Neural progenitor cell (in vitro differentiated cells): ENCODE measurements at regions not wholly inside any gene's neighbourhood (a gene's known extent, or its start where the extent isn't known, plus 50 kb on each side); places are given as distances from the start of the nearest gene placed in this dataset.

ENCODE experiments used
- DNase-seq: peaks from one replicate; pipeline ENCODE4 v3.0.0-alpha.2; 2016; ENCODE audit warnings: low spot score
- H2AFZ ChIP-seq: fragments of 200-600 bp; sonication (generic); replicated peaks from 2 replicates; pipeline ENCODE4 v1.6.1; 2016; ENCODE audit warnings: antibody characterized with exemption
- H3F3A ChIP-seq: fragments of 200-600 bp; sonication (generic); 2 replicates; pipeline ENCODE4 v1.6.1; 2016; ENCODE audit warnings: antibody characterized with exemption, low read depth
- H3K27ac ChIP-seq: fragments of 200-600 bp; sonication (generic); 2 replicates; pipeline ENCODE4 v1.5.1; 2016; ENCODE audit warnings: mild to moderate bottlenecking
- H3K27me3 ChIP-seq: fragments of 200-600 bp; sonication (generic); 2 replicates; pipeline ENCODE4 v1.6.1; 2016; ENCODE audit warnings: mild to moderate bottlenecking, moderate library complexity
- H3K36me3 ChIP-seq: fragments of 200-600 bp; sonication (generic); 2 replicates; pipeline ENCODE4 v1.5.1; 2016
- H3K4me1 ChIP-seq: fragments of 200-600 bp; sonication (generic); 2 replicates; pipeline ENCODE4 v1.6.1; 2016; ENCODE audit warnings: mixed run types
- H3K4me2 ChIP-seq: fragments of 200-600 bp; sonication (generic); 2 replicates; pipeline ENCODE4 v1.6.1; 2016
- H3K4me3 ChIP-seq: fragments of 200-600 bp; sonication (generic); 2 replicates; pipeline ENCODE4 v1.5.1; 2016
- H3K79me2 ChIP-seq: fragments of 200-600 bp; sonication (generic); 2 replicates; pipeline ENCODE4 v1.6.1; 2016; ENCODE audit warnings: low read depth
- H3K9ac ChIP-seq: fragments of 200-600 bp; sonication (generic); 2 replicates; pipeline ENCODE4 v1.6.1; 2016
- H3K9me3 ChIP-seq: fragments of 200-600 bp; sonication (generic); 2 replicates; pipeline ENCODE4 v1.5.1; 2016; ENCODE audit warnings: low read depth
- H4K20me1 ChIP-seq: fragments of 200-600 bp; sonication (generic); 2 replicates; pipeline ENCODE4 v1.6.1; 2016; ENCODE audit warnings: low read depth
- H3K27ac Mint-ChIP-seq: 3 replicates; pipeline ENCODE4 v1.8.0; 2021; ENCODE audit warnings: mixed read lengths
- H3K27me3 Mint-ChIP-seq: 2 replicates; pipeline ENCODE4 v1.8.0; 2022; ENCODE audit warnings: low read depth, mild to moderate bottlenecking, inconsistent platforms, moderate library complexity, mixed read lengths; ENCODE audit not compliant: insufficient read depth
- H3K36me3 Mint-ChIP-seq: 3 replicates; pipeline ENCODE4 v1.8.0; 2021; ENCODE audit warnings: mixed read lengths
- H3K4me1 Mint-ChIP-seq: 3 replicates; pipeline ENCODE4 v1.8.0; 2021; ENCODE audit warnings: mixed read lengths
- H3K4me3 Mint-ChIP-seq: 3 replicates; pipeline ENCODE4 v1.8.0; 2021; ENCODE audit warnings: mild to moderate bottlenecking, moderate library complexity, mixed read lengths
- H3K9me3 Mint-ChIP-seq: 3 replicates; pipeline ENCODE4 v1.8.0; 2020; ENCODE audit warnings: mixed read lengths
- CTCF ChIP-seq: fragments of 200-600 bp; sonication (generic); IDR thresholded peaks from 2 replicates; pipeline ENCODE4 v1.5.1; 2017; ENCODE audit warnings: antibody characterized with exemption, mild to moderate bottlenecking
- EZH2 ChIP-seq: fragments of 200-600 bp; sonication (generic); IDR thresholded peaks from 2 replicates; pipeline ENCODE4 v1.6.1; 2017; ENCODE audit warnings: antibody characterized with exemption, mild to moderate bottlenecking, moderate library complexity
- EZH2phosphoT487 ChIP-seq: fragments of 200-600 bp; sonication (generic); IDR thresholded peaks from 2 replicates; pipeline ENCODE4 v1.6.1; 2017; ENCODE audit warnings: antibody characterized with exemption

GRCh38 chr10:47143072-47143471, 156.9 kb upstream of the GDF10 start:
- Histone ChIP-seq H3K27me3 (no peaks in the 10 kb centered on the region), H2AFZ (no peak overlapping the region), H3K4me1 (no peaks in the 10 kb centered on the region), H3F3A (no peaks in the 10 kb centered on the region), H4K20me1 (no peaks in the 10 kb centered on the region), H3K9me3 (no peaks in the 10 kb centered on the region), H3K27ac (no peak overlapping the region), H3K9ac (no peak overlapping the region), H3K4me2 (no peak overlapping the region), H3K36me3 (no peaks in the 10 kb centered on the region), H3K79me2 (no peaks in the 10 kb centered on the region), H3K4me3 (no peak overlapping the region)
- Mint-ChIP-seq H3K9me3 (no peaks in the 10 kb centered on the region), H3K36me3 (no peaks in the 10 kb centered on the region), H3K27me3 (peaks cover 9% of the 10 kb centered on the region), H3K4me1 (peaks cover 5% of the 10 kb centered on the region), H3K27ac (no peak overlapping the region), H3K4me3 (no peak overlapping the region)
- no peak for TF ChIP-seq EZH2phosphoT487
- no peak for TF ChIP-seq CTCF
- no peak for TF ChIP-seq EZH2
- no peak for DNase-seq

- no peak overlapping the region for H3K4me3 ChIP-seq
- peaks cover 5% of the 10 kb centered on the region for H3K4me1 Mint-ChIP-seq
- H3K36me3 Mint-ChIP-seq = no peaks in the 10 kb centered on the region
- peak overlapping the region; percentile 26 for H3K27ac Mint-ChIP-seq
- no peak overlapping the region for H2AFZ ChIP-seq
- DNase-seq = no peak
- H3K4me2 ChIP-seq = no peak overlapping the region
- H3F3A ChIP-seq = no peaks in the 10 kb centered on the region
- H3K79me2 ChIP-seq = no peaks in the 10 kb centered on the region
- peaks cover 9% of the 10 kb centered on the region for H3K27me3 Mint-ChIP-seq
- H3K4me3 Mint-ChIP-seq = no peak overlapping the region
- no peaks in the 10 kb centered on the region for H3K36me3 ChIP-seq
- no peaks in the 10 kb centered on the region for H3K9me3 Mint-ChIP-seq
- no peaks in the 10 kb centered on the region for H3K4me1 ChIP-seq
- no peak overlapping the region for H3K27ac ChIP-seq
- no peaks in the 10 kb centered on the region for H4K20me1 ChIP-seq
- H3K9ac ChIP-seq = no peak overlapping the region
- TF ChIP-seq CTCF (no peak), EZH2phosphoT487 (no peak), EZH2 (no peak)
- no peaks in the 10 kb centered on the region for H3K27me3 ChIP-seq
- H3K9me3 ChIP-seq = no peaks in the 10 kb centered on the region
These were observed 156.5 kb upstream of the GDF10 start for GRCh38 chr10:47143473-47143872.

GRCh38 chr10:47144525-47144924, 155.5 kb upstream of the GDF10 start:
- Histone ChIP-seq H3K27me3 (no peaks in the 10 kb centered on the region), H2AFZ (no peak overlapping the region), H3K4me2 (no peak overlapping the region), H3K4me1 (no peaks in the 10 kb centered on the region), H3K27ac (no peak overlapping the region), H3K4me3 (no peak overlapping the region), H4K20me1 (no peaks in the 10 kb centered on the region), H3K79me2 (no peaks in the 10 kb centered on the region), H3F3A (no peaks in the 10 kb centered on the region), H3K36me3 (no peaks in the 10 kb centered on the region), H3K9me3 (no peaks in the 10 kb centered on the region), H3K9ac (no peak overlapping the region)
- Mint-ChIP-seq H3K4me1 (peaks cover 2% of the 10 kb centered on the region), H3K27me3 (peaks cover 4% of the 10 kb centered on the region), H3K27ac (no peak overlapping the region), H3K36me3 (no peaks in the 10 kb centered on the region), H3K9me3 (no peaks in the 10 kb centered on the region), H3K4me3 (no peak overlapping the region)
- DNase-seq = no peak
- TF ChIP-seq EZH2phosphoT487 = no peak
- TF ChIP-seq EZH2 = no peak
- no peak for TF ChIP-seq CTCF
